ENCODE measurements at regions not wholly inside any gene's neighbourhood (a gene's known extent, or its start where the extent isn't known, plus 50 kb on each side); places are given as distances from the start of the nearest gene placed in this dataset.

DNA sequence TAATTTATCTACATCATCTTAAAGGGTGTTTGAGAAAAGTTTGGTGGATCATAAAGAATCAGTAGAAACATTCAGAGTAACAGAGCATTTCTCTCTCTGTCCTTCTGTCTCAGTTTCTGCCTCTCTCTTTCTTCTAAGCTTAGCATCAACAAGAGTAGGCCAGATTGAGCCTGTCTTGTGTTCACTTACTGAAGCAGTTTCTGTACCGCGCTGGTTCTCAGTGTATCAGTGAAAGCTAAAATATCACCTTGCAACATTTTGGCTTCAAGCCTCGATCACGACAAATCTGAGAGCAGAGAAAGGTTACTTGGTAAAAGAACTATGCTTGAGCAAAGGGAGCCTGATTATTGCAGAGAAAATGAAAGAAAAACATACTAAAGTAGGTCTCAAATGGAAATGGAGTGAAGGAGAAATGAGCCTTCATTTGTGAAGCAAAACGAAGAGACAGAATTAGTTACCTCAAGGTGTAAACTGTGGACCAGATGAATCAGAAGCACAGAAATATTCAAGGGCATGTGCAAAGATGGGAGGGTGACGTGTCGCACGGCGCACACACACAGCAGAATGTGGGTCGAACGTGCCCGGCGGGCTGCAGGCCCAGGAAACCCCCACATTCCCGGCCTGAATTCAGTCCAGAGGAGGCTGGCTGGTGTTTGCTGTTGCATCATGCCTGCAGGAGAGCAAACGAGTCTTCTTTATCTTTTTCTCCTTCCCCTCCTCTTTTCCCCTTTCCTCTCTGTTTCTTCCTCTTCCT lies 509.3 kb downstream of the QKI start:
- WGBS, 2 experiments (ENCODE audit: low coverage in 1 of 2, low lambda C conversion rate in 2 of 2, missing lambda C conversion rate in 2 of 2) = 60 to 63% methylated on average over 15 of the region's 15 CpGs
- Histone ChIP-seq H3K27ac (no peak overlapping the region), H3K9me3 (ENCODE audit: low read depth) (no peaks in the 10 kb centered on the region), H3K9me2 (ENCODE audit: insufficient read depth) (no peaks in the 10 kb centered on the region), H3K79me2 (ENCODE audit: insufficient read depth) (no peaks in the 10 kb centered on the region), H3K9ac (no peak overlapping the region), H3K4me1 (ENCODE audit: insufficient read depth) (no peaks in the 10 kb centered on the region), H2AFZ (no peak overlapping the region), H3K27me3 (replicated peaks; ENCODE audit: insufficient read depth) (no peaks in the 10 kb centered on the region), H3K4me3 (no peak overlapping the region), H4K20me1 (ENCODE audit: insufficient read depth) (no peaks in the 10 kb centered on the region), H3K4me2 (ENCODE audit: unreplicated experiment) (no peak overlapping the region), H3F3A (ENCODE audit: insufficient read depth) (no peaks in the 10 kb centered on the region), H3K36me3 (ENCODE audit: low read depth) (no peaks in the 10 kb centered on the region)
- no peak for TF ChIP-seq EZH2phosphoT487 (IDR thresholded peaks at IDR 0.05; ENCODE audit: insufficient read depth, low read depth)
- TF ChIP-seq EZH2 (IDR thresholded peaks at IDR 0.05; ENCODE audit: insufficient read depth, poor library complexity, severe bottlenecking) = no peak
- no peak for DNase-seq
- in situ Hi-C loops (cut with MboI) = no loop called here

DNA sequence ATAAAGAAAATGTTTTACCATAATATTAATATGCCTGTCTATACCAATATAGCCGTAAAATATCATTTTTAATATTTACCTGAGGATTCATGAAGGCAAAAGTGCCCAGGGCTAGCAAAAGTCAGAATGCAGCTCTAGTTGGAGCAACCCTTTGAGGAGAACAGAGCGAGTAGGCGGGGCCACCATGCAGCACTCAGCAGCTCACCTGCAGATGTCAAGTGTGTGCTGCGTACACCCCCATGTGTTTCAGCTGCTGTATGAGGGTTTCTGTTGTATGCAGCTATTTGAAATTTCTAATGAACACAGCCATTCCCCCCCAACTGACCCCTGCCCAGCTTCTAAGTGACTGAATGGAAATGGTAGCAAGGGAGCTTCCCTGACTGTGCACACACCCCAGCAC lies 508.0 kb downstream of the QKI start:
- no peak for TF ChIP-seq EZH2 (IDR thresholded peaks at IDR 0.05; ENCODE audit: insufficient read depth, poor library complexity, severe bottlenecking)
- TF ChIP-seq EZH2phosphoT487 (IDR thresholded peaks at IDR 0.05; ENCODE audit: insufficient read depth, low read depth) = no peak
- H3K36me3 ChIP-seq (ENCODE audit: low read depth) = no peaks in the 10 kb centered on the region
- no peaks in the 10 kb centered on the region for H3K79me2 ChIP-seq (ENCODE audit: insufficient read depth)
- H3K9me3 ChIP-seq (ENCODE audit: low read depth) = no peaks in the 10 kb centered on the region
- 70 to 73% methylated on average over 4 of the region's 4 CpGs for WGBS, 2 experiments (ENCODE audit: low coverage in 1 of 2, low lambda C conversion rate in 2 of 2, missing lambda C conversion rate in 2 of 2)
- H3K4me3 ChIP-seq = no peak overlapping the region
- no peaks in the 10 kb centered on the region for H3F3A ChIP-seq (ENCODE audit: insufficient read depth)
- no peaks in the 10 kb centered on the region for H4K20me1 ChIP-seq (ENCODE audit: insufficient read depth)
- no peak overlapping the region for H2AFZ ChIP-seq
- no peak overlapping the region for H3K27ac ChIP-seq
- H3K4me1 ChIP-seq (ENCODE audit: insufficient read depth) = no peaks in the 10 kb centered on the region
- DNase-seq = no peak
- H3K9me2 ChIP-seq (ENCODE audit: insufficient read depth) = no peaks in the 10 kb centered on the region
- H3K9ac ChIP-seq = no peak overlapping the region
- H3K27me3 ChIP-seq (replicated peaks; ENCODE audit: insufficient read depth) = no peaks in the 10 kb centered on the region
- in situ Hi-C loops (cut with MboI) = no loop called here
- no peak overlapping the region for H3K4me2 ChIP-seq (ENCODE audit: unreplicated experiment)

- H3K27me3 ChIP-seq (replicated peaks; ENCODE audit: insufficient read depth) = no peaks in the 10 kb centered on the region
- H3K9ac ChIP-seq = no peak overlapping the region
- H3K9me2 ChIP-seq (ENCODE audit: insufficient read depth) = no peaks in the 10 kb centered on the region
- no peak overlapping the region for H3K4me3 ChIP-seq
- no peak overlapping the region for H3K4me2 ChIP-seq (ENCODE audit: unreplicated experiment)
- no peak overlapping the region for H2AFZ ChIP-seq
- no peaks in the 10 kb centered on the region for H3K36me3 ChIP-seq (ENCODE audit: low read depth)
- in situ Hi-C loops (cut with MboI) = no loop called here
- no peak for DNase-seq
- H3K27ac ChIP-seq = no peak overlapping the region
- H3K4me1 ChIP-seq (ENCODE audit: insufficient read depth) = no peaks in the 10 kb centered on the region
- H3F3A ChIP-seq (ENCODE audit: insufficient read depth) = no peaks in the 10 kb centered on the region
- no peaks in the 10 kb centered on the region for H3K9me3 ChIP-seq (ENCODE audit: low read depth)
- TF ChIP-seq EZH2 (IDR thresholded peaks at IDR 0.05; ENCODE audit: insufficient read depth, poor library complexity, severe bottlenecking) (no peak), EZH2phosphoT487 (IDR thresholded peaks at IDR 0.05; ENCODE audit: insufficient read depth, low read depth) (no peak)
- no peaks in the 10 kb centered on the region for H3K79me2 ChIP-seq (ENCODE audit: insufficient read depth)
- H4K20me1 ChIP-seq (ENCODE audit: insufficient read depth) = no peaks in the 10 kb centered on the region
- 58 to 64% methylated on average over 8 of the region's 8 CpGs for WGBS, 2 experiments (ENCODE audit: low coverage in 1 of 2, low lambda C conversion rate in 2 of 2, missing lambda C conversion rate in 2 of 2)
These were observed 505.1 kb downstream of the QKI start for GRCh38 chr6:163919652-163920051.

- Histone ChIP-seq H3K4me2 (ENCODE audit: unreplicated experiment) (no peak overlapping the region), H3K4me1 (ENCODE audit: insufficient read depth) (no peaks in the 10 kb centered on the region), H3K27me3 (replicated peaks; ENCODE audit: insufficient read depth) (no peaks in the 10 kb centered on the region), H3K27ac (no peak overlapping the region), H3K9me2 (ENCODE audit: insufficient read depth) (no peaks in the 10 kb centered on the region), H3K79me2 (ENCODE audit: insufficient read depth) (no peaks in the 10 kb centered on the region), H4K20me1 (ENCODE audit: insufficient read depth) (no peaks in the 10 kb centered on the region), H3F3A (ENCODE audit: insufficient read depth) (no peaks in the 10 kb centered on the region), H3K36me3 (ENCODE audit: low read depth) (no peaks in the 10 kb centered on the region), H3K9me3 (ENCODE audit: low read depth) (no peaks in the 10 kb centered on the region), H2AFZ (no peak overlapping the region), H3K4me3 (no peak overlapping the region), H3K9ac (no peak overlapping the region)
- in situ Hi-C loops (cut with MboI) = no loop called here
- no peak for DNase-seq
- no peak for TF ChIP-seq EZH2 (IDR thresholded peaks at IDR 0.05; ENCODE audit: insufficient read depth, poor library complexity, severe bottlenecking)
- WGBS, 2 experiments (ENCODE audit: low coverage in 1 of 2, low lambda C conversion rate in 2 of 2, missing lambda C conversion rate in 2 of 2) = 39 to 50% methylated on average over 6 of the region's 6 CpGs
These were observed 502.0 kb downstream of the QKI start for GRCh38 chr6:163916315-163917081.
